ENCODE measurements at regions not wholly inside any gene's neighbourhood (a gene's known extent, or its start where the extent isn't known, plus 50 kb on each side); places are given as distances from the start of the nearest gene placed in this dataset.
"Not testable (repeated sequence)": the region's sequence is repeated elsewhere in the genome, so short reads cannot be mapped to it uniquely, and the experiment has no call there.

GRCh38 chr10:109729895-109730294 is 193.4 kb downstream of the XPNPEP1 start:
- not testable (repeated sequence) for DNase-seq

DNA sequence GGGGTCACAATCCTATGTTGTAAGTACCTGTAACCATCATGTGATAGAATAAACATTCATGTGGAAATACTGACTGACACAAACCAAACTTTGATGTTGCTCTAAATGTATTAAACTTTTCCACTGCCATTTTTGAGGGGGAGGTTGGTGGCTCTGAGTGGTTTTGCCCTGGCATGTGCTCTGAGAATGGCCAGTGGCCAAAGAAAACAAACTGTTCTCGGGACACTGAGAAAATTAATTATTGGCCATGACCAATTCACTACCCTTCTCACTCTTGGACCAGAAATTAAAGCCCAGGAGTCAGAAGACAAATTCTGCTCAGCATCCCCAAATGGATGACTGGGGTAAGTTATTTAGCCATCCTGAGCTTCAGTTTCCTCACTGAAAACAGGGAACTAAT is 195.9 kb downstream of the XPNPEP1 start:
- no peak for DNase-seq

DNA sequence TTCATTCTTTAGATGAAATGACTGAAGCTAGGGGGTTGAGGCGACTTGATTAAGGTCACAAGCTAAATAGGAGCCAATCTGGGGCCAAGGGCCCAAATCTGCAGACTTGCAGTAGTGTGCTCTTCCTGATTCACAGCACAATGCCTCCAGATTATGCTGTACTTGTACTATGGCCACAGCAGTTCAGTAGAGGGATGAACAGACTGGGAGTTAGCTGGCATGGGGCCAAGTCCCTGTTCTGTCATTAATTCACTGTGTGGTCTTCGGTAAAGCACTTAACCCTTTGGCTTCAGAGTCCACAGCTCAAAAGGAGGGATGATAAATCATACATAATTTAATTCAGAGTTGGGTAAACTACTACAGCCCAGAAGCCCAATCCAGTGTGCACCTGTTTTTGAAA is 196.8 kb downstream of the XPNPEP1 start:
- no peak for DNase-seq

DNA sequence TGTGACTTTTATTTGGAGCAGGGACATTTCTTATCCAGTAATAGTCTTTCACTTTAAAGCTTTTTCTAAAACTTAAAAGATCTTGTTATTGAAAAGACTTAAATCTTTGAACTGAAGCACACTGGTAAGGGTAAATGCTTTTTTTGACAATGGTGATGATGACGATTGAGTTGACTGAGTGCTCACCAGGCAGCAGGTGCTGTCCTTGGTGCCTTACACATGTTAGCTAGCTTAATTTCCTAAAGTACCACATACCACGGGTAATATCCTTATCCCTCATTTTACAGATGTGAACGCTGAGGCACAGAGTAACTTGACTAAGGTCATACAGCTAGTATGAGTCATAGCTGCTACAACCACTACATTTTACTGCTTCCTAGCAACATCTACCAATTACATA is 200.0 kb downstream of the XPNPEP1 start:
- no peak for DNase-seq

- peak; percentile 10 for DNase-seq
These were observed 201.8 kb downstream of the XPNPEP1 start for GRCh38 chr10:109721453-109722064.

DNA sequence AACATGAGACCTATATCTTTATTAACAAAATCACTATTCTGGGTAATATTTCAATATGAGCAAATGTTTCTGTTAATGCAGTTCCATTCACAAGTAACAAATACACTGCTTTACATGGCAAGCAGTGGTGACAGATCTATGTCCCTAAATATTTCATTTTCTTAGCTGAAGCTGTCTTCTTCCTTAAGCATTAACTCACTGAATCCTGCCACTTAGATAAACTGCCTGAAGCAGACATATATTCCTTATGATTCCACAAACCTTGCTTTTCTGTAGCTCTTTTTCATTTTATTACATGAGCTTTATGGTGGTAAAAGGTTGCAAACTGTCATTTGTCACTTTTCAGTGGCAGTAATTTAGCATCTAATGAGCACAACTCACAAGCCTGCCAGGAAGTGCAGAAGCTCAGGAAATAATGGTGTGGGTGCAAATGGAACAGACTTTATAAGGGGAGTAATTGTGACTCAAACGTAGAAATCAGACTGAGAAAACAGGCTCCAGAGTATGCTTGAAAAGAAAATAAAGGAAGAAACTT is 217.2 kb downstream of the XPNPEP1 start:
- no peak for DNase-seq

DNA sequence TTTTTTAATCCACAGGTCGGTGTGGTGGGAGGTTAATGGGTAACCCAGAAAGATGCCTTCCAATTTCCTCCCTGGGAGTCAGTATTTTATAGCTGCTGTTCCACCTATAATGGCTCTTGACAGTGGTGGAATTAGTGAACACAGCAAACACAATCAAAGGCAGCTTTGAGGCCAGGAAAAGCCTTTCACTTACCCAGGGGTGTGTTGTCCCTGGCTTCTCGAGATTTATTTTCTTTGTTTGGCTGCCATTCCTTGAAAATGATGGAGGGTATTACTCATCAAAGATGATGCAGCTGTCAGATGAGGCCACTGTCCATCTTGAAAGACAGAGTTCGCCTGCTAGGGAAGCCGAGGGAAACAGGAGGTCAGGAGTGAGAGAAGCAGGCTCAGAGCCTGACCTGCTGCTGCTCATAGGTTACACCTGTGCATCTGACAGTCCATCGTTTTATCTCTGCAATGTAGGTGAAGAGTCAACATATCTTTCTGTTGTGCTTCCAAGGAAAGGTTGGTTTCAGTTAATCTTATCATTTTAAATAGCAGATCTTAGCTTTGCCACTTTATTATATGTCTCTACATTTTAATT is 221.6 kb downstream of the XPNPEP1 start:
- DNase-seq = no peak

DNA sequence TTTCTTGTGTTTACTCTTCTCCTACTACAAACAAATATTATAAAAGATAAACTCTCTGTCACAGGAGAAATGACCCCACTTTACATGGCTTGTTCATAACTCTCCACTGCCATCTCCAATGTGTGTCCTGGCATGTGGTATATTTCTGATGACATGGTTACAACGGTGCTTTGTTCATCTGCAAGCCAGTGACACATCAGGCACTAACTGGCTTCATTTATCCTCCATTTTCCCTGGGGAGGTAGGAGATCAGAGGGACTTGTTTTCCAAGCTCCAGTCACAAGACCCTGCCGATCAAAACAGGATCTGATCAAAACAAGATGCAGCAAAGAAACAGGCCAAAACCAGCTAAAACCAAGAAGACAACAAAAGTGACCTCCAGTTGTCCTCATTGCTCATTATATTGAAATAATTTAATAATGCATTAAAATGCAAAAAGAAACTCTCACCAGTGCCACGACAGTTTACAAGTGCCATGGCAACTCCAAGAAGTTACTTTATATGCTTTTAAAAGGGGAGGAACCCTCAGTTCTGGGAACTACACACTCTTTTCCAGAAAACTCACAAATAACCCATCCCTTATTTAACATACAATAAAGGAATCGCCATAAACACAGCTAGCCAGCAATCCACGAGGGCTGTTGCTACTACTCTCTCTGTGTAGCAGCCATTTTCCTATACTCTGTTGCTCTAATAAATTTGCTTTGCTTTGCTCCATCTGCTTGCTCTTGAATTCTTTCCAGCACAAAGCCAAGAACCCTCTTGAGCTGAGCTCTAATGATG is 224.2 kb downstream of the XPNPEP1 start:
- DNase-seq = no peak

DNA sequence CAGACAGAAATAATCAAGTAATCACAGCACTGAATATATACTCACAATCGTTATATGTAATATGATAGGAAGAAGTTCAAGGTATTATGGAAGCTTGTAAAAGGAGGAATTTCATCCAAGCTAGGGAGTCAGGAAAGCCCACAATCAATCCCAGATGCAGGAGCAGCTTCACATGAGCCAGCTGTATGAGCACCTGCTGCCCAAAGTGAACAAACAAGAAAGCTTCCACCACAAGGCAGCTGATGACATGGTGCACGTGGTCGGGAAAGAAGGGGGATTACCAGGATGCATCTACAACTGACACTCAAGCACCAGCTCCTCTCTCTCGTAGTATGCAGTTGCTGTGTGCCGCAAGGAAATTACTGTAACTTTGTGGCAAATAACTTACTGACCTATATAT is 225.2 kb downstream of the XPNPEP1 start:
- DNase-seq = no peak

- DNase-seq = no peak
These were observed 226.1 kb downstream of the XPNPEP1 start for GRCh38 chr10:109696981-109697775.

DNA sequence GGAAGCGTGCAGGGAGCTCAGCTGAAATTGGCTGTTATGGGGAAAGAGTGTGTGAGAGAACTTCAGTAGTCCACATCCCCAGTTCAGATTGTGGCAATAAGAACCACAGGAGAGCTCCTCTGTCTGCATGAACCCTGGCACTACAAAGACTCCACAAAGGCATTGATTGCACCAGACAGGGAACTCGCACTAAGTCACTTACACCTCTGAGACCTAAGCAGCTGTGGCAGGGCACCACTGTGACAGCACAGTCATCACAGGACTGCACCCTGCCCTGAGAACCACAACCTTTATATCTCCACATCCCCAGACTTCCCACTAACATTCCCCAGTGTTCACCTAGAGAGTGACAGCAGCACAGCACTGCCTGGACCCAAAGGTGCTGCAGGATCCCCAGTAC is 226.8 kb downstream of the XPNPEP1 start:
- no peak for DNase-seq

GRCh38 chr10:109695988-109696387 is 227.3 kb downstream of the XPNPEP1 start:
- DNase-seq = no peak

DNA sequence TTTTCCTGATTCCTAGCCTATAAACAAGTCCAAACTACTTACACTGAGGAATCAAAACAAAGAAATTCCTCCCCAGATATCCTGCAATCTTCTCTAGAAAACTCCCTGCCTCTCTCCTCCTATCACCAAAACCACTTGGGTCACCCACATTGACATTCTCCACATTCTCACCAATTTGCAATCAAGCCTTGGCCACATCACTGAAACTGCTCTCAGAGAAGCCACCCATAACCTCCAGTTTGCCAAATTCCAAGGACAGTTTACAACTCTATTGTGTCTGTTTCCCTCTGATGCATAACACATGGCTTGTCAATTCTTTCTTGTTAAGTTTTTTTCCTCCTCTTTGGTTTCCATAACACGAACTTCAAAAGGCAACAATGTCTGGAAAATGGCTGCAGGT is 233.5 kb downstream of the XPNPEP1 start:
- DNase-seq = no peak

DNA sequence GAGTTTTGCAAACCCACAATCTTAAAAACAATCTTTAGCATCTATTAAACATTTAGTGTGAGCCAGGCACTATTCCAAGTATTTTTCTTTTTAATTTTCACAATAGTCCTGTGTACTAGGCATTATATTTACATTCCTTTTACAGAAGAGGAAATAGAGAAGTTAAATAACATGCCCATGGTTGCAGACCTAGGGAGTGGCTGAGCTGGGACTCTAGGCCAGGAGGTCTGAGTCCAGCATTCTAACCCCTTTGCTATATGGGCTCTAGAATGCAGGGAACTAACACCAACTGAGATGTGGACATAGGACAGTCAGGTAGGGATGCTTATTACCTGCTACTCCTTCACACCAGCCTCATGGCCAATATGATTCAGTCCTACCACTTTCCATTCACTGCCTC is 243.8 kb downstream of the XPNPEP1 start:
- no peak for DNase-seq

DNA sequence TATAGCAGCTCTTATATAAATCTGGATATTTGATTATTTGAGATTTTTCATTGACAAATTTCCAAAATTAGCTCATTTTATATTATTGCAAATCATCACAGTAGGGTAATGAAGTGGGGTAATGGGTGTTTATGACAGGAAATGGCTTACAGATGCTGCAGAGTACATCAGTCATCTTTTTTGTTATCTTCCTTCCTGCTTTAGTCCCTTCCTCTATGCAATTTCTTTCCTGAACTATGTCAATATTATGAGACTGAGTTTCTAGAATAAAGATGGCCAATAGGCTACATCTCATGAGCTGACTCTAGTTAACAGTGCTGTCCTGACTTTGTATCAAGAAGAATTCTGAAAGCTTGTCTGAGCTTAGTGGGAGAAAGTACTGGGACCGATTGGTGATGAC is 244.5 kb downstream of the XPNPEP1 start:
- no peak for DNase-seq

DNA sequence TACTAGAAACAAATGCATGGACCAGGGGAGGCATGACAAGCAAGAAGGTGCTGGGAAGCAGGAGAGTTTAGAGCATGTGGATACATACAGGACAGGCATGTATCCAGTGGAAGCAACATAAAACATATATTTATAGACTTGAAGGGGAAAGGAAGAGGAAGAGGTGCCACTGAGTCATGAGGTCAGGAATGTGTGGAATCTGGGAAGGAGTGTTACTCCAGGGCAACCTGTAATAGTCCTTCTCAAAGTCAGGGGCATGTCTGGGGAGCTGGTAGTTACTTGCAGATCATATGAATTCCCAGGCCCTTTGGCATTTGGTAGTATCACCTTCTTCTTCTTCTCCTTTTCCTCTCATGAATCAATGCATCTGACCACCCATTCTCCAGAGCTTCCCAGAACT is 246.6 kb downstream of the XPNPEP1 start:
- no peak for DNase-seq

GRCh38 chr10:109668703-109669102 is 254.6 kb downstream of the XPNPEP1 start:
- no peak for DNase-seq

DNA sequence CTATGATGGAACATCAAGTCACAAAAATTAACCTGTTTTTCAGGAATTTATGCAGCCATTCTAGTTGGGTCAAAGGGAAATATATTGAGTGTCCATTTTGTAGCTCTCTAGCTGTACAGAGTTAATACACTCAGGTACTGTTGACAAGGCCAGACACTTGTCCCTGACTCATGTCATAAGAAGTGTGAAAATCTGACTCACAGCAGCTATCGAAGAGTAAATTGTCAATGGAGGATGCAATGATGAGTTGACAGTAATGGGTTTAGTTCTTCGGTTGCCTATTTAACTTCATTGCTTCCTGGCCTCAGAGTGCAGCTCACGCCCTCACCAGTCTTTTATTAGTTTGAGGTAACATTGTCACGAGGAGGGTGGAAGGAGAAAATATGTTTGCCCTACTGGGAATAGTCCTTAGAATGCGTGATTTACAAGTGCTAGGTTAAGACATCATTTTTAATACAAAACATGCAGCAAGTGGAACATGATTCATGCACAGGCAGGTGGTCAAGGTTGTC is 255.1 kb downstream of the XPNPEP1 start:
- no peak for DNase-seq

DNA sequence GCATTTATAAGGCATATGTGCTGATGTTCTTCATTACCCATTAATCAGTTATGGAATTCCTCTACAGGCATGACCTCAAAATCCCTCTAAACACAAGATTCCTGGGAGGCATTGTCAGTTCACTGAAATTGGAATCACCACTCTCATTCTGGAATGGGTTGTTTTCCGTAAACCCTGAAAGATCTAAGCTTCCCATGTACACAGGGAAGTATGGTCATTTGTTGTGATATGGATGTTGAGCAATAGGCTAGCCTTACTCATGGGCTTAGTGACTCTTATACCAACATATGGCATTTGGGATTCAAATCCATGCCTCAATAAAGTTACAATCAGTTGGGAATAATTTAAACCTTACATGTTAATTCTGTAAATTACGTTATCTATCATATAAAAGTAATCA is 258.0 kb downstream of the XPNPEP1 start:
- DNase-seq = no peak

- no peak for DNase-seq
These were observed 258.8 kb downstream of the XPNPEP1 start for GRCh38 chr10:109664554-109664953.

- no peak for DNase-seq
These were observed 260.2 kb downstream of the XPNPEP1 start for GRCh38 chr10:109663122-109663521.

DNA sequence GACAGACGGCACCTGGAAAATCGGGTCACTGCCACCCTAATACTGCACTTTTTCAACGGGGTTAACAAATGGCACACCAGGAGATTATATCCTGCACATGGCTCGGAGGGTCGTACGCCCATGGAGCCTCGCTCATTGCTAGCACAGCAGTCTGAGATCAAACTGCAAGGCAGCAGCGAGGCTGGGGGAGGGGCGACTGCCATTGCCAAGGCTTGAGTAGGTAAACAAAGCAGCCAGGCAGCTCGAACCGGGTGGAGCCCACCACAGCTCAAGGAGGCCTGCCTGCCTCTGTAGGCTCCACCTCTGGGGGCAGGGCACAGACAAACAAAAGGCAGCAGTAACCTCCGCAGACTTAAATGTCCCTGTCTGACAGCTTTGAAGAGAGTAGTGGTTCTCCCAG is 270.7 kb downstream of the XPNPEP1 start:
- not testable (repeated sequence) for DNase-seq

DNA sequence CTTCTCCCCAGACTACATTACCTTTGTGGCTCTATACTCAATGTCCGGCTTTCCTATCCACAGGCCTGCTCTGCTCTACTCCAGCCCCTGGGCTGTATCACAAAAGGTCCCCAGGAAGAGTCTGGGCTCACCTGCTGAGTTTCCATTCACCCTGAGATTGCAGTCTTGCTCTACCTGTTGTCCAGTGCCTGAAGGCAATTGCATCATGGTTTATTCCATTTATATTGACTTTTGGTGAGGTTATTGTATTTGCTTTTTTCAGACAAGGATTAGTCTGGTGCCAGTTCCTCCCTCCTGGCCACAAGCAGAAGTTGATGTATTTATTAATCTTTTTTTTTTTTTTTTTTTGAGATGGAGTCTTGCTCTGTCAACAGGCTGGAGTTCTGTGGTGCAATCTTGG is 273.1 kb downstream of the XPNPEP1 start:
- DNase-seq = no peak
